IPS DF 6.9 (cell line): ENCODE measurements at regions not wholly inside any gene's neighbourhood (a gene's known extent, or its start where the extent isn't known, plus 50 kb on each side); places are given as distances from the start of the nearest gene placed in this dataset.
"Not testable (repeated sequence)": the region's sequence is repeated elsewhere in the genome, so short reads cannot be mapped to it uniquely, and the experiment has no call there.

Experiments
- DNase-seq: peaks from one replicate; pipeline ENCODE4 v3.0.0-alpha.2; 2013; ENCODE audit warnings: low read depth, low spot score
- H3K27ac ChIP-seq: one replicate; pipeline ENCODE4 v1.5.1; 2013; ENCODE audit warnings: low read length, control low read depth
- H3K27me3 ChIP-seq: 2 replicates; pipeline ENCODE4 v1.6.1; 2013; ENCODE audit warnings: mild to moderate bottlenecking, low read length; ENCODE audit not compliant: control insufficient read depth, insufficient read depth
- H3K36me3 ChIP-seq: 2 replicates; pipeline ENCODE4 v1.6.1; 2013; ENCODE audit warnings: low read length; ENCODE audit not compliant: control insufficient read depth, insufficient read depth
- H3K4me1 ChIP-seq: 2 replicates; pipeline ENCODE4 v1.6.1; 2013; ENCODE audit warnings: low read length; ENCODE audit not compliant: control insufficient read depth, insufficient read depth
- H3K4me3 ChIP-seq: 2 replicates; pipeline ENCODE4 v1.5.1; 2013; ENCODE audit warnings: mild to moderate bottlenecking, low read length
- H3K9me3 ChIP-seq: 2 replicates; pipeline ENCODE4 v1.6.1; 2013; ENCODE audit warnings: low read length, inconsistent platforms; ENCODE audit not compliant: control insufficient read depth, insufficient read depth
- WGBS: extraction: QIAGEN DNeasy Blood & Tissue Kit; methylation state at CpG from one replicate; pipeline ENCODE4 v1.1.7; 2013; ENCODE audit warnings: mixed read lengths, missing lambda C conversion rate; ENCODE audit not compliant: insufficient read length, insufficient coverage; 5-methylcytosine and 5-hydroxymethylcytosine counted together

DNA sequence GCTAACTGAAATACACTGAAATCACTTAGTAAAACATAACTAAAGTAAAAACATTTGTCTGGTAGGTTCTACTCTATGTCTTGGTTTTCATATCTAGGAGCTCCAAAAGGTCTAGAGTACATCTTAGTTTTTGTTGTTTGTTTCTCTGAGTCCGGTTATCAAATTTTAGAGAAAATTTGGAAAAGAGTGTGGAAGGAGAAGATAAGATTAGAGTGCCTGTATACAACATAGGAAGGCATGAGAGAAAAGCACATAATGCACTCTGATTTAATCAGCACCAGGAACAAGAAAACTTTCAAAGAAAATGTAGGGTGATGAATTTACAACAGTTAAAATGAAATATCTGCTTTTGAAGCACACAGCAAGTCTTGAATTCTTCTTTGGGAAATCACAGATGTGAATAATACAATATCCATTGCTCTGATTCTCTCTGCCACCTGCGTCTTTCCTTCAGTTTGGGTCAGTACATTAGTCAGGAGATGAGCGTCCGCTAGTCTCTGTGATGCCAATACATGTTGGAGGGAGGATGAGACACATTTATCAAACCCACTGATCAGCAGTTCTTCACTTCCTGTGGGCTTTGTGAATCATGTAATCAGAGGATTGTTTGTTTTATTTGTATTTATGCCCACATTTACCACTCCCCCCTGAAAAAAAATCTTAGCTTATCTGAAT is 477.8 kb upstream of the GCFC2 start:
- Histone ChIP-seq H3K27me3 (no peaks in the 10 kb centered on the region), H3K4me3 (no peak overlapping the region), H3K36me3 (no peaks in the 10 kb centered on the region), H3K4me1 (no peaks in the 10 kb centered on the region), H3K27ac (no peak overlapping the region), H3K9me3 (no peaks in the 10 kb centered on the region)
- no peak for DNase-seq
- WGBS = no CpG with 5 or more reads among the region's 4 CpGs

DNA sequence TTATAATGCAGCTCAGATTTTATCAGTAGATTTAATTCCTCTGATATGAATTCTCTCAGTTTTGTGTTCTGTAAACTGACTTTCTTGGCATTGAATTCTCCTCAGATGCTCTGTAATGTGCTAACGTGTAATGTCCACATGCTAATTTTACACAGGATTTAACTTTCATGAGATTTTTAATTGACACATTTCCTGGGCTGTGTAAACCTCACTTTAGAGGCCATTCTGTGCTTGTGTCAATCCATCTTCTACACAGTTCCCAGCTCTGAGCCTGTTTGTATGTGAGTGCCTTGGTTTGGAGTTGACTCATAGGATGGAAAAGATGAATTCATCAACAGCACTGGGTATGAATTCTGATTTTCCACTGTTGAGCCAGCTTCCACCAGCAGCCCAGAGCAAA is 476.7 kb upstream of the GCFC2 start:
- H3K4me3 ChIP-seq = no peak overlapping the region
- no peak for DNase-seq
- no peaks in the 10 kb centered on the region for H3K27me3 ChIP-seq
- H3K36me3 ChIP-seq = no peaks in the 10 kb centered on the region
- no peak overlapping the region for H3K27ac ChIP-seq
- H3K9me3 ChIP-seq = no peaks in the 10 kb centered on the region
- H3K4me1 ChIP-seq = no peaks in the 10 kb centered on the region
- no CpG with 5 or more reads among the region's 1 CpG for WGBS

DNA sequence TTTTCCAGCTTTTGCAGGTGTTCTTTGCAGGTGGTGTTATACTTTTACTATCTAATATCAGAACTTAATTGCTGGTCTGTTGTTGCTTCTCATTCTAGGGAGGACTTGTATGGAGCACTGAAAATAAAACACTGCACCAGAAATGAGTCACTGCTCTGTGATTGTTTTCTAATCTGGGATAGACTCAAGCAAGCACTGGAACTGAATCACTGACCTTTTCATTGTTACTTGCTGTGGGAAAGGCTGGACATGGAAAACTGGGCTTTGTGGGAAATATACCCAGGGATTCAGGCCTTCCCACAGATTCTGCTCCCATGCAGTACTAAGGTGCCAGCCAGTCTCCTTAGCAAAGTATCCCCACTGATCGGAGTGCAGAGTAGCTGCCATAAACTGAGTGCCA is 470.0 kb upstream of the GCFC2 start:
- no peaks in the 10 kb centered on the region for H3K4me1 ChIP-seq
- no peaks in the 10 kb centered on the region for H3K36me3 ChIP-seq
- H3K4me3 ChIP-seq = no peak overlapping the region
- no peaks in the 10 kb centered on the region for H3K9me3 ChIP-seq
- H3K27ac ChIP-seq = no peak overlapping the region
- DNase-seq = no peak
- H3K27me3 ChIP-seq = no peaks in the 10 kb centered on the region
- no CpG with 5 or more reads among the region's 1 CpG for WGBS

DNA sequence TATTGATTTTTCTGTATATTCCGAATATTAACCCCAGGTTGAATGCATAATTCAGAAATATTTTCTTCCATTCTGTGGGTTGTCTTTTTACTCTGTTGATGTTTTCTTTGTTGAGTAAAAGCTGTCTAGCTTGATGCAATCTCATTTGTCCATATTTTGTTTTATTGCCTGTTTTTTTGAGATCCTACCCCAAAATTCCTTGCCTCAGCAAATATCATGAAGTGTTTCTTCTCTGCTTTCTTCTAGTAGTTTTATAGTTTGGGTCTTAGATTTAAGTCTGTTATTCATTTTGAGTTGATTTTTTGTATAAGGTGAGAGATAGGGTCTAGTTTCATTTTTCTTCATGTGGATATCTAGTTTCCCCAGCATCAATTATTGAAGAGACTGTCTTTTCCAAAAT is 467.9 kb upstream of the GCFC2 start:
- no peak for DNase-seq
- Histone ChIP-seq H3K27ac (no peak overlapping the region), H3K4me1 (no peaks in the 10 kb centered on the region), H3K4me3 (no peak overlapping the region), H3K9me3 (no peaks in the 10 kb centered on the region), H3K27me3 (no peaks in the 10 kb centered on the region), H3K36me3 (no peaks in the 10 kb centered on the region)
- WGBS = no CpG with 5 or more reads among the region's 1 CpG

DNA sequence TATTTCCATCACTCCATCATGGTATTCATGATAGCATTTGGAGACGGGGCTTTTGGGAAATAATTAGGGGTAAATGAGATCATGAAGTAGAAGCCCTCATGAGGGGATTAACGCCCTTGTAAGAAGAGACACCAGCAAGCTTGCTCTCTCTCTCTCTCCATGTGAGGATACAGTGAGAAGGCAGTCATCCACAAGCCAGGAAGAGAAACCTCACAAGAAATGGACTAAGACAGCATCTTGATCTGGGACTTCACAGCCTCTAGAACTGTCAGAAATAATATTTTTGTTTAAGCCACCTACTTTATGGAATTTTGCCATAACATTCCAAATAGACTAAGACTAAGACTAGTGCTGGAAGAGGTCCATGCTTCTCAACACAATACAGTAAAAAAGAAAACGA is 464.6 kb upstream of the GCFC2 start:
- Histone ChIP-seq H3K36me3 (no peaks in the 10 kb centered on the region), H3K4me1 (no peaks in the 10 kb centered on the region), H3K9me3 (no peaks in the 10 kb centered on the region), H3K4me3 (no peak overlapping the region), H3K27ac (no peak overlapping the region), H3K27me3 (no peaks in the 10 kb centered on the region)
- no peak for DNase-seq
- no CpG with 5 or more reads among the region's 3 CpGs for WGBS

DNA sequence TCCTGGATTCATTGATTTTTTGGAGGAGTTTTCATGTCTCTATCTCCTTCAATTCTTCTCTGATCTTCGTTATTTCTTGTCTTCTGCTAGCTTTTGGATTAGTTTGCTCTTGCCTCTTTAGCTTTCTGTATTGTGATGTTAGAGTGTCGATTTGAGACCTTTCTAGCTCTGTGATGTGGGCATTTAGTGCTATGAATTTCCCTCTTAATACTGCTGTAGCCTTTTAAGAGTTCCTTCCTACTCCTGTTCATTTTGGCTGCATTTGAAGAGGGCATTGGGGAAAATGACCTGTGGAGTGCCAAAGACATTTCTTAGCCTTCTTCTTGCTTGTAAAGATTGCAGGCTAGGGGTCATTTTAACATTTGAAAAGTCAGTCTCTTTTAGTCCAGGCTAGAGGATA is 463.8 kb upstream of the GCFC2 start:
- WGBS = no CpG with 5 or more reads among the region's 2 CpGs

DNA sequence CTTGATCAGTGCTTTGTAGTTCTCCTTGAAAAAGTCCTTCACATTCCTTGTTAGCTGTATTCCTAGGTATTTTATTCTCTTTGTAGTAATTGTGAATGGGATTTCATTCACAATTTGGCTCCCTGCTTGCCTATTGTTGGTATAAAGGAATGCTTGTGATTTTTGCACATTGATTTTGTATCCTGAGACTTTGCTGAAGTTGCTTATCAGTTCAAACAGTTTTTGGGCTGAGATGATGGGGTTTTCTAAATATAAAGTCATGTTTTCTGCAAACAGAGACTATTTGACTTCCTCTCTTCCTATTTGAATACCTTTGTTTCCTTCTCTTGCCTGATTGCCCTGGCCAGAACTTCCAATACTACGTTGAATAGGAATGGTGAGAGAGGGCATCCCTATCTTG is 462.5 kb upstream of the GCFC2 start:
- WGBS = no CpG with 5 or more reads among the region's 1 CpG
- H3K27ac ChIP-seq, H3K4me1 ChIP-seq, DNase-seq, H3K4me3 ChIP-seq, H3K36me3 ChIP-seq, H3K27me3 ChIP-seq, H3K9me3 ChIP-seq: not testable (repeated sequence)

More for the DNA sequence above, 463.8 kb upstream of the GCFC2 start:
- DNase-seq = no peak
- no peaks in the 10 kb centered on the region for H3K9me3 ChIP-seq
- H3K27me3 ChIP-seq = no peaks in the 10 kb centered on the region
- no peak overlapping the region for H3K27ac ChIP-seq
- no peaks in the 10 kb centered on the region for H3K4me1 ChIP-seq
- no peaks in the 10 kb centered on the region for H3K36me3 ChIP-seq
- no peak overlapping the region for H3K4me3 ChIP-seq

DNA sequence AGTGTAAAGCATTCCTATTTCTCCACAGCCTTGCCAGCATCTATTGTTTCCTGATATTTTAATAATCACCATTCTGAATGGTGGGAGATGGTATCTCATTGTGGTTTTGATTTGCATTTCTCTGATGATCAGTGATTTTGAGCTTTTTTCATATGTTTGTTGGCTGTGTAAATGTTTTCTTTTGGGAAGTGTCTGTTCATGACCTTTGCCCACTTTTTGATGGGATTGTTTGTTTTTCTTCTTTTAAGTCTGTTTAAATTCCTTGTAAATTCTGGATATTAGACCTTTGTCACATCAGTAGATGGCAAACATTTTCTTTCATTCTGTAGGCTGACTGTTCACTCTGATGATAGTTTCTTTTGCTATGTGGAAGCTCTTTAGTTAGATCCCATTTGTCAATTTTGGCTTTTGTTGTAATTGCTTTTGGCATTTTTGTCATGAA is 461.5 kb upstream of the GCFC2 start:
- not testable (repeated sequence) for H3K4me1 ChIP-seq, H3K4me3 ChIP-seq, H3K27me3 ChIP-seq, DNase-seq, H3K9me3 ChIP-seq, H3K27ac ChIP-seq, H3K36me3 ChIP-seq

DNA sequence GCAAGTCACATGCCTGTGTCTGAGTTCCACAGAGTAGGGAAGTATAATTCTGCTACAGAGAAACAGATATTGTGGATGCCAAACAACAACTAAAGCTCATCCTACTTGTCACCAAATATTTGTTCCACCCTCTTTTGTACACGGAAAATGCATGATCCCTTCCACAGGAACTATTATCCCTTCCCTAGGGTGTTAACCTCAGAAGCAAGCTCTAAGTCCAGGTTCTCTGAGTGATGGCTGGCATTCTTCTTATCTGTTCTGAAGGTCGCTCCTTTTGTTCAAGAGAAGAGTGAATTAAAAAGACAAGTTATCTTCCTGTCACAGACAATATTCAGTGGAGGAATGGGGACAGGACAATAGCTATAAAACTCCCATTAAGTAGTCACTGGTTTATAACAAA is 460.1 kb upstream of the GCFC2 start:
- Histone ChIP-seq H3K9me3 (no peaks in the 10 kb centered on the region), H3K27me3 (no peaks in the 10 kb centered on the region), H3K4me1 (no peaks in the 10 kb centered on the region), H3K27ac (no peak overlapping the region), H3K4me3 (no peak overlapping the region), H3K36me3 (no peaks in the 10 kb centered on the region)
- WGBS = no CpG with 5 or more reads among the region's 2 CpGs
- no peak for DNase-seq

DNA sequence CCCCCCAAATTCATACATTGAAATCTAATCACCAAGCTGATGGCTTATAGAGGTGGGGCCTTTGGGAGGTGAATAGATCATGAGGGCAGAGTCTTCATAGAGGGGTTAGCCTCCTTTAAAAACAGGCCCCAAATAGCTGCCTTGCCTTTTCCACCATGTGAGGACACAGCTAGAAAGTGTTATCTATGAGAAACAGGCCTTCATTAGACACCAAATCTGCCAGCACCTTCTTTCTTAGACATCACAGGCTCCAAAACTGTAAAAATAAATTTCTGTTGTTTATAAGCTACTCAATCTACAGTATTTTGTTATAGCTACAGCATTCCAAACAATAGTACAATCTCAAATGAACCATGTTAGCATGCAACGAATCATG is 459.3 kb upstream of the GCFC2 start:
- Histone ChIP-seq H3K36me3 (no peaks in the 10 kb centered on the region), H3K4me3 (no peak overlapping the region), H3K27me3 (no peaks in the 10 kb centered on the region), H3K4me1 (no peaks in the 10 kb centered on the region), H3K27ac (no peak overlapping the region), H3K9me3 (no peaks in the 10 kb centered on the region)
- DNase-seq = no peak
- WGBS = no CpG with 5 or more reads among the region's 1 CpG

DNA sequence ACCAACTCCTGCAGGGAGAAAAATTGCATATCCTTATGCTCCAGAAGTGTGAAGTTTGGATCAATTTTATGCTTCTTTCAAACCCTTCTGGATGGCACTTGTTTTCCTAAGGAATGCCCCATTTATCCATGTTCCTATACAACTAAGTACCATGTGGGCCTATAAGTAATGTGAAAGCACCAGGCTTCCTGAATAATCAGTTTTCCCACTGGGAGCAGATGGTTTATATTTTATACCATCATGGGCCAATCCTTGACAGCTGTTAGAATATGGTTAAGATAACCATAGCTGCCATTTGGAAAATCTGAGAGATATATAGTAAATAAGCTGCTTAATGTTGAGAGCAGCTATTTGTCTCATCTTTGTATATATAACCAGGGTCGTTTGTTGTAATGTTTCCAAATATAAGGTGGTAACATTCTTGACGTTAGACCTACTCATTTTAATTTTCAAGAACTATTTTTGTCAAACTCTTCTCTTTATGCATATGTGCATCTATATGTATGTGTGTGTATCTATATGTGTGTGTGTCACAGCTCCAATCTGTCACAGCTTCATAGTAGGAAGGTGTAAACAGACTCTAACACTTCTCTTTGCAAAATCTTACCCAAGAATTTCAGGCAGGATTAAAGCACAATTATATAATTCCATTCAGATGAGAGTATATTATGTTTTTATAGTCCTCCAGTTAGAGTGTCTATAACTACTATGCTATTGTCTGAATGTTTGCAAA is 458.7 kb upstream of the GCFC2 start:
- no peaks in the 10 kb centered on the region for H3K4me1 ChIP-seq
- no peak for DNase-seq
- no peaks in the 10 kb centered on the region for H3K9me3 ChIP-seq
- no peak overlapping the region for H3K4me3 ChIP-seq
- H3K36me3 ChIP-seq = no peaks in the 10 kb centered on the region
- H3K27ac ChIP-seq = no peak overlapping the region
- no peaks in the 10 kb centered on the region for H3K27me3 ChIP-seq
- WGBS = no CpG with 5 or more reads among the region's 2 CpGs
